ENCODE measurements at regions not wholly inside any gene's neighbourhood (a gene's known extent, or its start where the extent isn't known, plus 50 kb on each side); places are given as distances from the start of the nearest gene placed in this dataset.

GRCh38 chr4:31411565-31411964 is 691.4 kb downstream of the PCDH7 start:
- Histone ChIP-seq H3K9me2 (ENCODE audit: insufficient read depth, low read length) (no peaks in the 10 kb centered on the region), H3K9me3 (ENCODE audit: low read length) (no peaks in the 10 kb centered on the region), H3K79me2 (ENCODE audit: insufficient read depth, low read depth, low read length) (no peaks in the 10 kb centered on the region), H3K4me3 (ENCODE audit: low read depth, low read length, poor library complexity, severe bottlenecking) (no peak overlapping the region), H3K4me1 (ENCODE audit: insufficient read depth, low read length, poor library complexity, severe bottlenecking) (no peaks in the 10 kb centered on the region), H3K36me3 (ENCODE audit: insufficient read depth, low read length) (no peaks in the 10 kb centered on the region), H3K27ac (ENCODE audit: low read depth, low read length, poor library complexity, severe bottlenecking) (no peak overlapping the region), H3K4me2 (ENCODE audit: low read length) (no peak overlapping the region), H4K20me1 (ENCODE audit: insufficient read depth, low read length) (no peaks in the 10 kb centered on the region), H2AFZ (ENCODE audit: low read length) (no peak overlapping the region)
- POLR2A ChIA-PET: interaction anchor here (0.5 to 1.1 kb wide), 2 partner anchors 19 to 1975 kb away, joined by 3 to 5 read pairs; no protein-coding TSS in a partner anchor
- intact Hi-C loops (cut with micrococcal nuclease; ENCODE audit: unreplicated experiment): no loop called here
- no TSS peak for BruUV-seq (replicated peaks)
- no peak for TF ChIP-seq CTCF (conservative IDR thresholded peaks at IDR 0.05; ENCODE audit: low read length)
- DNase-seq (ENCODE audit: low spot score): no peak
- CTCF ChIA-PET (ENCODE audit: unreplicated experiment): no interaction called here

DNA sequence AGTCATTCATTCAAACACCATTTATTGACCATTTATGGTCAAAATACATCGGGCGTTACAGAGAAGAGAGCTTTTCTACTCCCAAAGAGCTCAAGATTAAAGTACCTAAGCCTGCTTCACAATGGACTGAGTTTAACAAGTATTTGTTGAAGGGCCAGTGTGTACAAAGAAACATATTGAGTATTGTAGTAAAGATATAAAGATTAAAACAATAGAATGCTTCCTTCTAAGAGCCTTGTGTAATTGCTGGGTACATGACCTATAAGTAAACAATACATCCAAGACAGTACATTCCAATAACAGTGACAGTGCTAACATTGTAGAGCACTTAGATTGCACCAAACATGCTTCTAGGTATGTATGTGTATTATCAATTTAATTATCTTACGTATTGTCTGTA is 695.5 kb downstream of the PCDH7 start:
- H4K20me1 ChIP-seq (ENCODE audit: insufficient read depth, low read length): no peaks in the 10 kb centered on the region
- no peak overlapping the region for H2AFZ ChIP-seq (ENCODE audit: low read length)
- intact Hi-C loops (cut with micrococcal nuclease; ENCODE audit: unreplicated experiment): no loop called here
- no peaks in the 10 kb centered on the region for H3K79me2 ChIP-seq (ENCODE audit: insufficient read depth, low read depth, low read length)
- H3K4me3 ChIP-seq (ENCODE audit: low read depth, low read length, poor library complexity, severe bottlenecking): no peak overlapping the region
- no peaks in the 10 kb centered on the region for H3K9me3 ChIP-seq (ENCODE audit: low read length)
- ChIA-PET CTCF (ENCODE audit: unreplicated experiment) (no interaction called here), POLR2A (interaction anchor here (0.7 kb wide), 1 partner anchor 605 kb away, joined by 4 read pairs; no protein-coding TSS in a partner anchor)
- DNase-seq (ENCODE audit: low spot score): no peak
- no peaks in the 10 kb centered on the region for H3K4me1 ChIP-seq (ENCODE audit: insufficient read depth, low read length, poor library complexity, severe bottlenecking)
- no peaks in the 10 kb centered on the region for H3K9me2 ChIP-seq (ENCODE audit: insufficient read depth, low read length)
- no TSS peak for BruUV-seq (replicated peaks)
- TF ChIP-seq EZH2phosphoT487 (IDR thresholded peaks at IDR 0.05; ENCODE audit: borderline replicate concordance, low read depth, low read length) (no peak), CTCF (conservative IDR thresholded peaks at IDR 0.05; ENCODE audit: low read length) (no peak)
- no peak overlapping the region for H3K27ac ChIP-seq (ENCODE audit: low read depth, low read length, poor library complexity, severe bottlenecking)
- H3K4me2 ChIP-seq (ENCODE audit: low read length): no peak overlapping the region
- H3K36me3 ChIP-seq (ENCODE audit: insufficient read depth, low read length): no peaks in the 10 kb centered on the region

DNA sequence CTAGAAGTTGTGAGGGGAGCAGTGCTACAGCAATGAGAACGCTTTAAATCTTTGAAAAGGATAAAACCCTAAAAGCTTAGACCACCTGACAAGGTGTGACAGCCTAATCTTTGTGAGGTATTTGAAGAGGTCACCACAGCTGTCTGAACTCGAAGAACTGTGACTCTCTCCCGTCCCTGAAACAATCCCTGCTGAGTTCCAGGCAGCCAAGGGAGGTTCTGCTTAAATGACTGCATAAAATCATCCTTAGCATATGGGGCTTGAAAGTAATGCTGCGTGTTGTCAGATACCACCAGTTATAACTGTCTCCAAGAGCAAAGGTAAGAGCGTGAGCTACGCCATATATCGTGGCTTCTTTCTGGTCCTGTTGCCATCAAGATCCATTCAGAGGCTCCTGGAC is 696.3 kb downstream of the PCDH7 start:
- Histone ChIP-seq H3K4me1 (ENCODE audit: insufficient read depth, low read length, poor library complexity, severe bottlenecking) (no peaks in the 10 kb centered on the region), H3K27ac (ENCODE audit: low read depth, low read length, poor library complexity, severe bottlenecking) (no peak overlapping the region), H3K79me2 (ENCODE audit: insufficient read depth, low read depth, low read length) (no peaks in the 10 kb centered on the region), H3K4me3 (ENCODE audit: low read depth, low read length, poor library complexity, severe bottlenecking) (no peak overlapping the region), H3K36me3 (ENCODE audit: insufficient read depth, low read length) (no peaks in the 10 kb centered on the region), H3K4me2 (ENCODE audit: low read length) (no peak overlapping the region), H3K9me2 (ENCODE audit: insufficient read depth, low read length) (no peaks in the 10 kb centered on the region), H4K20me1 (ENCODE audit: insufficient read depth, low read length) (no peaks in the 10 kb centered on the region), H2AFZ (ENCODE audit: low read length) (no peak overlapping the region), H3K9me3 (ENCODE audit: low read length) (no peaks in the 10 kb centered on the region)
- intact Hi-C loops (cut with micrococcal nuclease; ENCODE audit: unreplicated experiment): no loop called here
- ChIA-PET POLR2A (no interaction called here), CTCF (ENCODE audit: unreplicated experiment) (no interaction called here)
- BruUV-seq (replicated peaks): no TSS peak
- TF ChIP-seq CTCF (conservative IDR thresholded peaks at IDR 0.05; ENCODE audit: low read length) (no peak), EZH2phosphoT487 (IDR thresholded peaks at IDR 0.05; ENCODE audit: borderline replicate concordance, low read depth, low read length) (no peak)
- DNase-seq (ENCODE audit: low spot score): no peak
